ENCODE measurements at regions not wholly inside any gene's neighbourhood (a gene's known extent, or its start where the extent isn't known, plus 50 kb on each side); places are given as distances from the start of the nearest gene placed in this dataset.

DNA sequence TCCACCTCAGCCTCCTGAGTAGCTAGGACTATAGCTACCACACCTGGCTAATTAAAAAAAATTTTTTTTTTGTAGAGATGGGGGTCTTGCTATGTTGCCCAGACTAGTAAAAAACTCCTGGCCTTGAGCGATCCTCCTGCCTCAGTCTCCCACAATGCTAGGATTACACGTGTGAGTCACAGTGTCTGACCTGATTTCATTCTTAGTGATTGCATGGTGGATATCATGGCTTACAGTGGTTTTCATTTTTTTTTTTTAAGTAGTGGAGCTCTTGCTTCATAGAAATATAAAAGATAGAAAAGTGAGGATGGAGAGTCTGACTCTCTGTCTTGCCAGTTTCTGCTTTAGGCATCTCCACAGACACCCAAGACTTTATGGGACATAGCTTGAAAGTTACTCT is 83.6 kb downstream of the CDC42EP3 start:
- no peak for TF ChIP-seq EP300 (IDR thresholded peaks at IDR 0.05)
- no peak for TF ChIP-seq KDM5A (IDR thresholded peaks at IDR 0.05)

All from A549 (cell line).